Keratinocyte (primary cell): ENCODE measurements at regions not wholly inside any gene's neighbourhood (a gene's known extent, or its start where the extent isn't known, plus 50 kb on each side); places are given as distances from the start of the nearest gene placed in this dataset.

Experiments used
- DNase-seq: peaks from one replicate; pipeline ENCODE4 v3.0.0-alpha.2; 2011; ENCODE audit warnings: low read depth, missing footprints, low spot score
- FAIRE-seq: peaks from 2 replicates; lab custom pipeline; 2011; peaks lifted over from hg19 to GRCh38; lab: Jason Lieb, UNC
- H2AFZ ChIP-seq: 2 replicates; pipeline ENCODE4 v1.6.0; 2012; ENCODE audit warnings: low read length, control low read depth, inconsistent platforms; ENCODE audit not compliant: control insufficient read depth
- H3K27ac ChIP-seq: 2 replicates; pipeline ENCODE4 v1.5.1; 2011; ENCODE audit warnings: low read length; ENCODE audit not compliant: control insufficient read depth, insufficient read depth
- H3K27me3 ChIP-seq: 3 replicates; pipeline ENCODE4 v1.6.0; 2011; ENCODE audit warnings: low read length; ENCODE audit not compliant: control insufficient read depth, insufficient read depth; ENCODE audit errors: extremely low read depth
- H3K36me3 ChIP-seq, 2 experiments: 2 replicates in 1 of 2; 3 replicates in 1 of 2; pipeline ENCODE4 v1.5.1; 2011; ENCODE audit warnings: low read length in 2 of 2, mild to moderate bottlenecking in 1 of 2; ENCODE audit not compliant: control insufficient read depth in 2 of 2, insufficient read depth in 2 of 2; ENCODE audit errors: extremely low read depth in 1 of 2
- H3K4me1 ChIP-seq: 3 replicates; pipeline ENCODE4 v1.5.1; 2011; ENCODE audit warnings: low read length; ENCODE audit not compliant: control insufficient read depth, insufficient read depth; ENCODE audit errors: extremely low read depth
- H3K4me2 ChIP-seq: 3 replicates; pipeline ENCODE4 v1.6.0; 2011; ENCODE audit warnings: low read depth, low read length; ENCODE audit not compliant: control insufficient read depth, insufficient read depth; ENCODE audit errors: extremely low read depth
- H3K4me3 ChIP-seq, 3 experiments: fragments of 200-600 bp in 1 of 3; sonication (generic) in 1 of 3; 2 replicates in 2 of 3; 3 replicates in 1 of 3; pipeline ENCODE4 v1.5.1; 2011 to 2016; ENCODE audit warnings: low read length in 3 of 3, mild to moderate bottlenecking in 3 of 3, control low read depth in 2 of 3, inconsistent platforms in 1 of 3, low read depth in 1 of 3, mixed read lengths in 1 of 3, mixed run types in 1 of 3, moderate library complexity in 1 of 3; ENCODE audit not compliant: control insufficient read depth in 2 of 3, insufficient read depth in 2 of 3; ENCODE audit errors: extremely low read depth in 1 of 3
- H3K79me2 ChIP-seq: 2 replicates; pipeline ENCODE4 v1.6.0; 2012; ENCODE audit warnings: low read length; ENCODE audit not compliant: control insufficient read depth, insufficient read depth
- H3K9ac ChIP-seq: 3 replicates; pipeline ENCODE4 v1.6.0; 2011; ENCODE audit warnings: low read length; ENCODE audit not compliant: control insufficient read depth, insufficient read depth; ENCODE audit errors: extremely low read depth
- H3K9me1 ChIP-seq: 3 replicates; pipeline ENCODE4 v1.6.0; 2011; ENCODE audit warnings: low read length; ENCODE audit not compliant: control insufficient read depth, insufficient read depth; ENCODE audit errors: extremely low read depth
- H3K9me3 ChIP-seq: 2 replicates; pipeline ENCODE4 v1.5.1; 2012; ENCODE audit warnings: low read depth, low read length; ENCODE audit not compliant: control insufficient read depth
- H4K20me1 ChIP-seq: 3 replicates; pipeline ENCODE4 v1.6.0; 2011; ENCODE audit warnings: low read length; ENCODE audit not compliant: control insufficient read depth, insufficient read depth; ENCODE audit errors: extremely low read depth
- CTCF ChIP-seq, 3 experiments: IDR thresholded peaks in 1 of 3; conservative IDR thresholded peaks in 1 of 3; optimal IDR thresholded peaks in 1 of 3; 2 replicates in 2 of 3; 3 replicates in 1 of 3; pipeline versions ENCODE3 to v1.5.1; 2011; ENCODE audit warnings: low read length in 3 of 3, mild to moderate bottlenecking in 3 of 3, moderate library complexity in 2 of 3, control low read depth in 1 of 3, inconsistent platforms in 1 of 3; ENCODE audit not compliant: insufficient read depth in 2 of 3; ENCODE audit errors: extremely low read depth in 1 of 3
- EZH2 ChIP-seq: IDR thresholded peaks from one replicate; pipeline ENCODE4 v1.6.1; 2012; ENCODE audit warnings: inconsistent platforms, mild to moderate bottlenecking, low read length, moderate library complexity
- dilution Hi-C: fragments of 300-500 bp; cut with MboI; formaldehyde crosslinking; loops from one replicate; pipeline ENCODE4 v1.7.0; 2020; ENCODE audit warnings: low sequenced_read_pairs; ENCODE audit not compliant: extremely low pct_ligation_motif_present

GRCh38 chr2:235390816-235391194 is 103.0 kb upstream of the AGAP1 start:
- no peaks in the 10 kb centered on the region for H3K36me3 ChIP-seq
- no peak for FAIRE-seq
- H3K4me3 ChIP-seq, result no peak overlapping the region
- no peaks in the 10 kb centered on the region for H4K20me1 ChIP-seq
- peak overlapping the region; percentile 34 for H2AFZ ChIP-seq
- H3K9ac ChIP-seq, result no peak overlapping the region
- H3K27ac ChIP-seq, result no peak overlapping the region
- H3K9me1 ChIP-seq, result no peaks in the 10 kb centered on the region
- dilution Hi-C loops, result no loop called here
- H3K9me3 ChIP-seq, result no peaks in the 10 kb centered on the region
- H3K79me2 ChIP-seq, result no peaks in the 10 kb centered on the region
- no peak overlapping the region for H3K4me2 ChIP-seq
- TF ChIP-seq CTCF (optimal IDR thresholded peaks at IDR 0.05 in 1 of 3, IDR thresholded peaks at IDR 0.05 in 1 of 3, conservative IDR thresholded peaks at IDR 0.05 in 1 of 3; ENCODE audit: extremely low read depth in 1 of 3, insufficient read depth in 2 of 3, low read length in 3 of 3), result no peak
- TF ChIP-seq EZH2, result no peak
- DNase-seq, result no peak
- no peaks in the 10 kb centered on the region for H3K27me3 ChIP-seq
- H3K4me1 ChIP-seq, result peaks cover 16% of the 10 kb centered on the region

- no peak for TF ChIP-seq CTCF (optimal IDR thresholded peaks at IDR 0.05 in 1 of 3, IDR thresholded peaks at IDR 0.05 in 1 of 3, conservative IDR thresholded peaks at IDR 0.05 in 1 of 3; ENCODE audit: extremely low read depth in 1 of 3, insufficient read depth in 2 of 3, low read length in 3 of 3)
- no peak for TF ChIP-seq EZH2
- H2AFZ ChIP-seq, result no peak overlapping the region
- dilution Hi-C loops, result no loop called here
Observed at GRCh38 chr2:235391921-235392615, 101.8 kb upstream of the AGAP1 start.

More at GRCh38 chr2:235391921-235392615, 101.8 kb upstream of the AGAP1 start:
- no peaks in the 10 kb centered on the region for H3K36me3 ChIP-seq
- H3K4me1 ChIP-seq, result peaks cover 16% of the 10 kb centered on the region
- no peaks in the 10 kb centered on the region for H3K9me3 ChIP-seq
- no peak overlapping the region for H3K4me3 ChIP-seq
- no peaks in the 10 kb centered on the region for H3K27me3 ChIP-seq
- no peaks in the 10 kb centered on the region for H3K9me1 ChIP-seq
- no peaks in the 10 kb centered on the region for H3K79me2 ChIP-seq
- H3K4me2 ChIP-seq, result no peak overlapping the region
- DNase-seq (no peak), FAIRE-seq (no peak)
- no peak overlapping the region for H3K27ac ChIP-seq
- no peak overlapping the region for H3K9ac ChIP-seq
- no peaks in the 10 kb centered on the region for H4K20me1 ChIP-seq
